ENCODE measurements at regions not wholly inside any gene's neighbourhood (a gene's known extent, or its start where the extent isn't known, plus 50 kb on each side); places are given as distances from the start of the nearest gene placed in this dataset.

DNA sequence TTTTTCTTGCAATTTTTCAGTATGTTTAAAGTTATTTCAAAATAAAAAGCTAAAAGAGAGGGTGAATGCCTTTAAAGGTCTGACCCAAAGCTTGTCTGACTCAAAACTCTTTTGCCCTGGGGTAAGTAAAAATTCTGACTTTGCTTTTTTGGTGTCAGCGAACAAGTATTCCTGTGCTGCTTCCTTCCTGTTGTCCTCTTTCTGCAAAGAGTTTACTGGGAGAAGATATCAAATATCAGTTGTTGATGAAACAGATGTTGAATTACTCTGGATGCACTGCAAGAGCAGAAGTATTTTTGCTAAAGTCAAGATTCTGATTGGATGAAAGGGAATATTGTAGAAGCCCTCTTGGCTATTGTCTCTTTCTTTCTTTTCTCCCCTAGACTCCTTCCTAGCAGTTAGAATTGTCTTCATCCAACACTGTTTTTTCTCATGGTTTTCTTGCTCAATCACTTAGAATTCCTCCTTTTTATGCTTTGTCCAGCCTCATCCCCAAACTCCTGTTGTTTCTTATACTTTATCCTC lies 62.0 kb downstream of the DACT1 start:
- ATAC-seq (no peak), DNase-seq (ENCODE audit: low spot score) (no peak)
- Mint-ChIP-seq H3K9me3 (peaks cover 4% of the 10 kb centered on the region; the same call in 1 of the 2 replicates), H3K36me3 (no peaks in the 10 kb centered on the region), H3K27me3 (ENCODE audit: low read depth) (no peaks in the 10 kb centered on the region), H3K4me1 (peaks cover 30% of the 10 kb centered on the region), H3K27ac (no peak overlapping the region), H3K4me3 (no peak overlapping the region)
- ChIA-PET POLR2A (no interaction called here), CTCF (no interaction called here)
- TF ChIP-seq GRHL2 (CRISPR knock-in tag; IDR thresholded peaks at IDR 0.05; ENCODE audit: insufficient replicate concordance, severe bottlenecking) (no peak), ZNF263 (CRISPR knock-in tag; IDR thresholded peaks at IDR 0.05; ENCODE audit: low read depth) (no peak)

DNA sequence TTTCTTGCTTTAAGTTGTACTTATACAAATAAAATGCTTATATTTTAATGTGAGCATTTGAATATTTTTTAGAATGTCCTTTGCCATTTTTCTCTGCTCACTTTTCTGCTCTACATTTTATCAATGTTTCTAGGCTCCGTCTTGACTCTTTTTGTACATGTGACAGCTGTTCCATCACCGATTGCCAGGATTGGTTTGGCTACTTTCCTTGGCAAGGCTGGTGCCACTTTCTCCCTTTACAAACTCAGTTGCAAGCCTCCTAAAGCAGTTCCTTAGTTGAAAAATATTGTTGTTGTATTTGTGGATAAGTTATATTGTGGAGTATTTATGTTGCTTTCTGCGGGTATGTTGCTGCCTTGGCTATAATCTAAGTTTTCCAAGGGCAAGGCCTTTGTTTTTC lies 63.4 kb downstream of the DACT1 start:
- Mint-ChIP-seq H3K27ac (no peak overlapping the region), H3K27me3 (ENCODE audit: low read depth) (no peaks in the 10 kb centered on the region), H3K9me3 (peaks cover 4% of the 10 kb centered on the region; the same call in 1 of the 2 replicates), H3K4me1 (peaks cover 29% of the 10 kb centered on the region), H3K36me3 (no peaks in the 10 kb centered on the region), H3K4me3 (no peak overlapping the region)
- TF ChIP-seq, protein P1, sequence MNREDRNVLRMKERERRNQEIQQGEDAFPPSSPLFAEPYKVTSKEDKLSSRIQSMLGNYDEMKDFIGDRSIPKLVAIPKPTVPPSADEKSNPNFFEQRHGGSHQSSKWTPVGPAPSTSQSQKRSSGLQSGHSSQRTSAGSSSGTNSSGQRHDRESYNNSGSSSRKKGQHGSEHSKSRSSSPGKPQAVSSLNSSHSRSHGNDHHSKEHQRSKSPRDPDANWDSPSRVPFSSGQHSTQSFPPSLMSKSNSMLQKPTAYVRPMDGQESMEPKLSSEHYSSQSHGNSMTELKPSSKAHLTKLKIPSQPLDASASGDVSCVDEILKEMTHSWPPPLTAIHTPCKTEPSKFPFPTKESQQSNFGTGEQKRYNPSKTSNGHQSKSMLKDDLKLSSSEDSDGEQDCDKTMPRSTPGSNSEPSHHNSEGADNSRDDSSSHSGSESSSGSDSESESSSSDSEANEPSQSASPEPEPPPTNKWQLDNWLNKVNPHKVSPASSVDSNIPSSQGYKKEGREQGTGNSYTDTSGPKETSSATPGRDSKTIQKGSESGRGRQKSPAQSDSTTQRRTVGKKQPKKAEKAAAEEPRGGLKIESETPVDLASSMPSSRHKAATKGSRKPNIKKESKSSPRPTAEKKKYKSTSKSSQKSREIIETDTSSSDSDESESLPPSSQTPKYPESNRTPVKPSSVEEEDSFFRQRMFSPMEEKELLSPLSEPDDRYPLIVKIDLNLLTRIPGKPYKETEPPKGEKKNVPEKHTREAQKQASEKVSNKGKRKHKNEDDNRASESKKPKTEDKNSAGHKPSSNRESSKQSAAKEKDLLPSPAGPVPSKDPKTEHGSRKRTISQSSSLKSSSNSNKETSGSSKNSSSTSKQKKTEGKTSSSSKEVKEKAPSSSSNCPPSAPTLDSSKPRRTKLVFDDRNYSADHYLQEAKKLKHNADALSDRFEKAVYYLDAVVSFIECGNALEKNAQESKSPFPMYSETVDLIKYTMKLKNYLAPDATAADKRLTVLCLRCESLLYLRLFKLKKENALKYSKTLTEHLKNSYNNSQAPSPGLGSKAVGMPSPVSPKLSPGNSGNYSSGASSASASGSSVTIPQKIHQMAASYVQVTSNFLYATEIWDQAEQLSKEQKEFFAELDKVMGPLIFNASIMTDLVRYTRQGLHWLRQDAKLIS (CRISPR knock-in tag; IDR thresholded peaks at IDR 0.05; ENCODE audit: borderline replicate concordance) = no peak
- TF ChIP-seq FOXP1 (CRISPR knock-in tag; IDR thresholded peaks at IDR 0.05; ENCODE audit: borderline replicate concordance) (no peak), OVOL2 (CRISPR knock-in tag; IDR thresholded peaks at IDR 0.05; ENCODE audit: borderline replicate concordance) (no peak), PRRX2 (CRISPR knock-in tag; IDR thresholded peaks at IDR 0.05) (no peak), ZNF317 (CRISPR knock-in tag; IDR thresholded peaks at IDR 0.05; ENCODE audit: borderline replicate concordance, low read depth) (no peak)
- TF ChIP-seq, protein P2, sequence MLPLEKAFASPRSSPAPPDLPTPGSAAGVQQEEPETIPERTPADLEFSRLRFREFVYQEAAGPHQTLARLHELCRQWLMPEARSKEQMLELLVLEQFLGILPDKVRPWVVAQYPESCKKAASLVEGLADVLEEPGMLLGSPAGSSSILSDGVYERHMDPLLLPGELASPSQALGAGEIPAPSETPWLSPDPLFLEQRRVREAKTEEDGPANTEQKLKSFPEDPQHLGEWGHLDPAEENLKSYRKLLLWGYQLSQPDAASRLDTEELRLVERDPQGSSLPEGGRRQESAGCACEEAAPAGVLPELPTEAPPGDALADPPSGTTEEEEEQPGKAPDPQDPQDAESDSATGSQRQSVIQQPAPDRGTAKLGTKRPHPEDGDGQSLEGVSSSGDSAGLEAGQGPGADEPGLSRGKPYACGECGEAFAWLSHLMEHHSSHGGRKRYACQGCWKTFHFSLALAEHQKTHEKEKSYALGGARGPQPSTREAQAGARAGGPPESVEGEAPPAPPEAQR (CRISPR knock-in tag; IDR thresholded peaks at IDR 0.05) = no peak
- TF ChIP-seq, protein P3, sequence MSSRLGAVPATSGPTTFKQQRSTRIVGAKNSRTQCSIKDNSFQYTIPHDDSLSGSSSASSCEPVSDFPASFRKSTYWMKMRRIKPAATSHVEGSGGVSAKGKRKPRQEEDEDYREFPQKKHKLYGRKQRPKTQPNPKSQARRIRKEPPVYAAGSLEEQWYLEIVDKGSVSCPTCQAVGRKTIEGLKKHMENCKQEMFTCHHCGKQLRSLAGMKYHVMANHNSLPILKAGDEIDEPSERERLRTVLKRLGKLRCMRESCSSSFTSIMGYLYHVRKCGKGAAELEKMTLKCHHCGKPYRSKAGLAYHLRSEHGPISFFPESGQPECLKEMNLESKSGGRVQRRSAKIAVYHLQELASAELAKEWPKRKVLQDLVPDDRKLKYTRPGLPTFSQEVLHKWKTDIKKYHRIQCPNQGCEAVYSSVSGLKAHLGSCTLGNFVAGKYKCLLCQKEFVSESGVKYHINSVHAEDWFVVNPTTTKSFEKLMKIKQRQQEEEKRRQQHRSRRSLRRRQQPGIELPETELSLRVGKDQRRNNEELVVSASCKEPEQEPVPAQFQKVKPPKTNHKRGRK (CRISPR knock-in tag; IDR thresholded peaks at IDR 0.05; ENCODE audit: borderline replicate concordance) = no peak
- DNase-seq (ENCODE audit: low spot score) = no peak
- ChIA-PET POLR2A (no interaction called here), CTCF (no interaction called here)
- ATAC-seq = no peak

DNA sequence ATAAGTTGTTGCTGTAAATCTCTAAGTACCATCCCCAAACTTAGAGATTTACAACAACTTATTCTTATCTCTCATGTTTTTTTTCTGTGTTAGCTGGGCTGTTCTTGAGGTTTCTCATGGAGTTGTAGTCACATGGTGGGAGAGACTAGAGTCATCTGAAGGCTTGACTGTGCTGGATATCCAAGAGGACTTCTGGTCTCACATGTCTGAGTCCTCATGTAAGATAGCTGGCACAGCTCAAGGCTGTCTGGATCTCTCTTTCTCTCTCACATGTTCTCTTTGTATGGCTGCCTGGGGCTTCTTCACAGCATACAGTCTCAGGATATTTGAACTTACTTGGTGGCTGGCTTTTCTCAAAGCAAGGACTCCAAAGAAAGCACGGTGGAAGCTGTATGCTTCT lies 63.8 kb downstream of the DACT1 start:
- Mint-ChIP-seq H3K27me3 (ENCODE audit: low read depth) (no peaks in the 10 kb centered on the region), H3K4me1 (peaks cover 28% of the 10 kb centered on the region), H3K4me3 (no peak overlapping the region), H3K9me3 (peaks cover 2% of the 10 kb centered on the region; the same call in 1 of the 2 replicates), H3K36me3 (no peaks in the 10 kb centered on the region), H3K27ac (no peak overlapping the region)
- ChIA-PET CTCF (no interaction called here), POLR2A (no interaction called here)
- ATAC-seq = no peak
- DNase-seq (ENCODE audit: low spot score) = no peak
- no peak for TF ChIP-seq OVOL2 (CRISPR knock-in tag; IDR thresholded peaks at IDR 0.05; ENCODE audit: borderline replicate concordance)
- no peak for TF ChIP-seq FOXP1 (CRISPR knock-in tag; IDR thresholded peaks at IDR 0.05; ENCODE audit: borderline replicate concordance)
- TF ChIP-seq CBFB (CRISPR knock-in tag; IDR thresholded peaks at IDR 0.05; ENCODE audit: low read depth) = no peak
- TF ChIP-seq, protein P4, sequence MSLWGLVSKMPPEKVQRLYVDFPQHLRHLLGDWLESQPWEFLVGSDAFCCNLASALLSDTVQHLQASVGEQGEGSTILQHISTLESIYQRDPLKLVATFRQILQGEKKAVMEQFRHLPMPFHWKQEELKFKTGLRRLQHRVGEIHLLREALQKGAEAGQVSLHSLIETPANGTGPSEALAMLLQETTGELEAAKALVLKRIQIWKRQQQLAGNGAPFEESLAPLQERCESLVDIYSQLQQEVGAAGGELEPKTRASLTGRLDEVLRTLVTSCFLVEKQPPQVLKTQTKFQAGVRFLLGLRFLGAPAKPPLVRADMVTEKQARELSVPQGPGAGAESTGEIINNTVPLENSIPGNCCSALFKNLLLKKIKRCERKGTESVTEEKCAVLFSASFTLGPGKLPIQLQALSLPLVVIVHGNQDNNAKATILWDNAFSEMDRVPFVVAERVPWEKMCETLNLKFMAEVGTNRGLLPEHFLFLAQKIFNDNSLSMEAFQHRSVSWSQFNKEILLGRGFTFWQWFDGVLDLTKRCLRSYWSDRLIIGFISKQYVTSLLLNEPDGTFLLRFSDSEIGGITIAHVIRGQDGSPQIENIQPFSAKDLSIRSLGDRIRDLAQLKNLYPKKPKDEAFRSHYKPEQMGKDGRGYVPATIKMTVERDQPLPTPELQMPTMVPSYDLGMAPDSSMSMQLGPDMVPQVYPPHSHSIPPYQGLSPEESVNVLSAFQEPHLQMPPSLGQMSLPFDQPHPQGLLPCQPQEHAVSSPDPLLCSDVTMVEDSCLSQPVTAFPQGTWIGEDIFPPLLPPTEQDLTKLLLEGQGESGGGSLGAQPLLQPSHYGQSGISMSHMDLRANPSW (CRISPR knock-in tag; conservative IDR thresholded peaks at IDR 0.05; ENCODE audit: low read depth) = no peak
- no peak for TF ChIP-seq ZNF219 (CRISPR knock-in tag; IDR thresholded peaks at IDR 0.05; ENCODE audit: borderline replicate concordance)
- TF ChIP-seq, protein P5, sequence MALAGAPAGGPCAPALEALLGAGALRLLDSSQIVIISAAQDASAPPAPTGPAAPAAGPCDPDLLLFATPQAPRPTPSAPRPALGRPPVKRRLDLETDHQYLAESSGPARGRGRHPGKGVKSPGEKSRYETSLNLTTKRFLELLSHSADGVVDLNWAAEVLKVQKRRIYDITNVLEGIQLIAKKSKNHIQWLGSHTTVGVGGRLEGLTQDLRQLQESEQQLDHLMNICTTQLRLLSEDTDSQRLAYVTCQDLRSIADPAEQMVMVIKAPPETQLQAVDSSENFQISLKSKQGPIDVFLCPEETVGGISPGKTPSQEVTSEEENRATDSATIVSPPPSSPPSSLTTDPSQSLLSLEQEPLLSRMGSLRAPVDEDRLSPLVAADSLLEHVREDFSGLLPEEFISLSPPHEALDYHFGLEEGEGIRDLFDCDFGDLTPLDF (CRISPR knock-in tag; IDR thresholded peaks at IDR 0.05) = no peak
- TF ChIP-seq, protein P6, sequence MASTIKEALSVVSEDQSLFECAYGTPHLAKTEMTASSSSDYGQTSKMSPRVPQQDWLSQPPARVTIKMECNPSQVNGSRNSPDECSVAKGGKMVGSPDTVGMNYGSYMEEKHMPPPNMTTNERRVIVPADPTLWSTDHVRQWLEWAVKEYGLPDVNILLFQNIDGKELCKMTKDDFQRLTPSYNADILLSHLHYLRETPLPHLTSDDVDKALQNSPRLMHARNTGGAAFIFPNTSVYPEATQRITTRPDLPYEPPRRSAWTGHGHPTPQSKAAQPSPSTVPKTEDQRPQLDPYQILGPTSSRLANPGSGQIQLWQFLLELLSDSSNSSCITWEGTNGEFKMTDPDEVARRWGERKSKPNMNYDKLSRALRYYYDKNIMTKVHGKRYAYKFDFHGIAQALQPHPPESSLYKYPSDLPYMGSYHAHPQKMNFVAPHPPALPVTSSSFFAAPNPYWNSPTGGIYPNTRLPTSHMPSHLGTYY (CRISPR knock-in tag; IDR thresholded peaks at IDR 0.05) = no peak
- TF ChIP-seq KAT7 (CRISPR knock-in tag; IDR thresholded peaks at IDR 0.05; ENCODE audit: borderline replicate concordance) = no peak
- no peak for TF ChIP-seq NFYB (CRISPR knock-in tag; conservative IDR thresholded peaks at IDR 0.05; ENCODE audit: low read depth)
- no peak for TF ChIP-seq FOXK1 (CRISPR knock-in tag; IDR thresholded peaks at IDR 0.05)
- TF ChIP-seq, protein P7, sequence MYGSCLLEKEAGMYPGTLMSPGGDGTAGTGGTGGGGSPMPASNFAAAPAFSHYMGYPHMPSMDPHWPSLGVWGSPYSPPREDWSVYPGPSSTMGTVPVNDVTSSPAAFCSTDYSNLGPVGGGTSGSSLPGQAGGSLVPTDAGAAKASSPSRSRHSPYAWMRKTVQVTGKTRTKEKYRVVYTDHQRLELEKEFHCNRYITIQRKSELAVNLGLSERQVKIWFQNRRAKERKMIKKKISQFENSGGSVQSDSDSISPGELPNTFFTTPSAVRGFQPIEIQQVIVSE (CRISPR knock-in tag; IDR thresholded peaks at IDR 0.05; ENCODE audit: borderline replicate concordance) = no peak
